ENCODE measurements at regions not wholly inside any gene's neighbourhood (a gene's known extent, or its start where the extent isn't known, plus 50 kb on each side); places are given as distances from the start of the nearest gene placed in this dataset.

- TF ChIP-seq CTCF (conservative IDR thresholded peaks at IDR 0.05 in 1 of 2, IDR thresholded peaks at IDR 0.05 in 1 of 2; ENCODE audit: low read depth in 1 of 2, low read length in 2 of 2) (no peak), EZH2 (IDR thresholded peaks at IDR 0.05; ENCODE audit: low read length, missing control alignments) (no peak)
Measured at GRCh38 chr3:153693207-153693606, 428.0 kb upstream of the ARHGEF26 start.

Data from fibroblast of lung (primary cell).